K562 (cell line): ENCODE measurements at regions not wholly inside any gene's neighbourhood (a gene's known extent, or its start where the extent isn't known, plus 50 kb on each side); places are given as distances from the start of the nearest gene placed in this dataset.

Source experiments
- ATAC-seq: fragments of 200-7000 bp; cut with Tn5 transposase; 3 replicates; pipeline ENCODE4 v1.9.1; 2020; ENCODE audit warnings: moderate library complexity
- BruUV-seq: library from RNA; stranded (reverse); fragments of 400-500 nt; replicated peaks from 2 replicates; lab custom pipeline; 2021; lab: Mats Ljungman, UMichigan
- CTCF ChIA-PET: fragments of 300-600 bp; formaldehyde crosslinking; extraction: SDS; loops from one replicate; lab custom pipeline; 2021; ENCODE audit warnings: low intra/inter-chr PET ratio; lab: Yijun Ruan, JAX
- POLR2A ChIA-PET: fragments of 300-600, 350-650 bp; sonication (Branson Sonifier 250); formaldehyde crosslinking; extraction: SDS; loops from one replicate; lab custom pipeline; 2021; ENCODE audit warnings: antibody characterized with exemption, inconsistent platforms; lab: Yijun Ruan, JAX
- DNase-seq, 4 experiments: peaks; one replicate each; pipeline versions ENCODE4 v3.0.0 to v3.0.0-alpha.2; 2011 to 2018; ENCODE audit warnings: low spot score in 3 of 4, mixed read lengths in 3 of 4; ENCODE audit errors: extremely low read depth in 1 of 4
- FAIRE-seq: peaks from 2 replicates; lab custom pipeline; 2011; peaks lifted over from hg19 to GRCh38; lab: Jason Lieb, UNC
- H2AFZ ChIP-seq: 2 replicates; pipeline ENCODE4 v1.6.0; 2011; ENCODE audit warnings: low read depth, low read length, control low read depth, inconsistent platforms
- H3K27ac ChIP-seq: fragments of 200-600 bp; 3 replicates; pipeline ENCODE4 v1.8.0; 2011; ENCODE audit warnings: low read depth, mild to moderate bottlenecking, control low read depth, inconsistent platforms, low read length, moderate library complexity, mixed read lengths; ENCODE audit errors: extremely low read depth
- H3K27me3 ChIP-seq, 2 experiments: fragments of 300-600 bp in 1 of 2; 2 replicates in 1 of 2; 3 replicates in 1 of 2; pipeline versions ENCODE4 v1.6.0 to v1.8.0; 2011; ENCODE audit warnings: inconsistent platforms in 2 of 2, low read length in 2 of 2, mild to moderate bottlenecking in 1 of 2, mixed read lengths in 1 of 2, moderate library complexity in 1 of 2; ENCODE audit not compliant: control insufficient read depth in 2 of 2, insufficient read depth in 2 of 2
- H3K36me3 ChIP-seq: fragments of 300-600 bp; 3 replicates; pipeline ENCODE4 v1.8.0; 2011; ENCODE audit warnings: mild to moderate bottlenecking, low read length, inconsistent platforms; ENCODE audit not compliant: control insufficient read depth, insufficient read depth
- H3K4me1 ChIP-seq, 2 experiments: fragments of 200-600 bp in 1 of 2; replicated peaks in 1 of 2; 2 replicates in 1 of 2; 3 replicates in 1 of 2; pipeline versions ENCODE4 v1.5.1 to v1.8.0; 2011; ENCODE audit warnings: inconsistent platforms in 2 of 2, low read length in 2 of 2, mild to moderate bottlenecking in 1 of 2, mixed read lengths in 1 of 2, moderate library complexity in 1 of 2; ENCODE audit not compliant: control insufficient read depth in 2 of 2, insufficient read depth in 2 of 2
- H3K4me2 ChIP-seq: 2 replicates; pipeline ENCODE4 v1.6.1; 2011; ENCODE audit warnings: low read length, control low read depth, inconsistent platforms, mixed read lengths; ENCODE audit not compliant: insufficient read depth
- H3K4me3 ChIP-seq: fragments of 200-600 bp; sonication (generic), shearing (Covaris generic); 2 replicates; pipeline ENCODE4 v1.5.1; 2016; ENCODE audit warnings: control low read depth, inconsistent platforms
- H3K79me2 ChIP-seq: fragments of 200-600 bp; 3 replicates; pipeline ENCODE4 v1.8.0; 2011; ENCODE audit warnings: low read length, inconsistent platforms; ENCODE audit not compliant: control insufficient read depth, insufficient read depth
- H3K9ac ChIP-seq, 2 experiments: 2 replicates each; pipeline versions ENCODE4 v1.6.0 to v1.6.1; 2011; ENCODE audit warnings: low read depth in 2 of 2, low read length in 2 of 2, control low read depth in 1 of 2, inconsistent platforms in 1 of 2, mild to moderate bottlenecking in 1 of 2, mixed read lengths in 1 of 2; ENCODE audit not compliant: insufficient read depth in 1 of 2
- H3K9me1 ChIP-seq: one replicate; pipeline ENCODE4 v1.6.0; 2011; ENCODE audit warnings: inconsistent platforms, mild to moderate bottlenecking, low read length, moderate library complexity; ENCODE audit not compliant: control insufficient read depth, insufficient read depth
- H3K9me3 ChIP-seq: replicated peaks from 2 replicates; pipeline ENCODE4 v1.5.1; 2011; ENCODE audit warnings: low read depth, low read length, inconsistent platforms; ENCODE audit not compliant: control insufficient read depth, insufficient read depth
- H4K20me1 ChIP-seq: replicated peaks from 2 replicates; pipeline ENCODE4 v1.6.1; 2011; ENCODE audit warnings: low read length, inconsistent platforms, mixed read lengths; ENCODE audit not compliant: control insufficient read depth, insufficient read depth
- AFF1 ChIP-seq, 2 experiments: fragments of 450-650 bp; IDR thresholded peaks; 2 replicates each; pipeline ENCODE4 v1.6.1; 2018; ENCODE audit warnings: mild to moderate bottlenecking in 2 of 2, low read depth in 1 of 2; ENCODE audit not compliant: partially characterized antibody in 2 of 2
- CREB5 ChIP-seq: fragments of 250-450 bp; sonication (Bioruptor Pico); IDR thresholded peaks from 2 replicates; pipeline ENCODE4 v1.5.0; 2020; ENCODE audit warnings: mild to moderate bottlenecking
- FOSL1 ChIP-seq: fragments of 200-800 bp; sonication (Bioruptor generic); conservative IDR thresholded peaks from 2 replicates; pipeline ENCODE4 v1.6.1; 2016; ENCODE audit warnings: missing genetic modification characterization, missing compliant biosample characterization
- GTF2E2 ChIP-seq: fragments of 200-800 bp; sonication (Bioruptor generic); IDR thresholded peaks from 2 replicates; pipeline ENCODE4 v1.6.1; 2016; ENCODE audit warnings: missing genetic modification characterization, missing compliant biosample characterization
- KDM2B ChIP-seq: fragments of 250-450 bp; sonication (Bioruptor Pico); IDR thresholded peaks from 2 replicates; pipeline ENCODE4 v1.8.0; 2021; ENCODE audit warnings: mild to moderate bottlenecking, moderate library complexity
- KLF13 ChIP-seq: fragments of 450-650 bp; IDR thresholded peaks from 2 replicates; pipeline ENCODE4 v1.6.1; 2016; ENCODE audit warnings: missing genetic modification characterization, low read depth, mild to moderate bottlenecking, missing compliant biosample characterization, moderate library complexity, borderline replicate concordance
- MBD2 ChIP-seq: sonication (generic); IDR thresholded peaks from 2 replicates; pipeline ENCODE4 v1.6.1; 2016; ENCODE audit warnings: low read depth, borderline replicate concordance
- MCM2 ChIP-seq: fragments of 450-650 bp; IDR thresholded peaks from 2 replicates; pipeline ENCODE4 v1.6.1; 2017; ENCODE audit warnings: low read depth, mild to moderate bottlenecking
- NFE2L1 ChIP-seq: fragments of 450-650 bp; IDR thresholded peaks from 2 replicates; pipeline ENCODE4 v1.6.1; 2016; ENCODE audit warnings: missing genetic modification characterization, low read depth, mild to moderate bottlenecking, missing compliant biosample characterization, moderate library complexity, borderline replicate concordance
- POLR2A ChIP-seq: fragments of 450-650 bp; conservative IDR thresholded peaks from 2 replicates; pipeline ENCODE4 v1.6.1; 2016
- ZBTB34 ChIP-seq: fragments of 250-450 bp; sonication (Bioruptor Pico); IDR thresholded peaks from 2 replicates; pipeline ENCODE4 v1.8.0; 2021; ENCODE audit warnings: mild to moderate bottlenecking, moderate library complexity
- ZNF217 ChIP-seq: sonication (generic); formaldehyde crosslinking; IDR thresholded peaks from 2 replicates; pipeline ENCODE4 v1.8.0; 2022; ENCODE audit warnings: mild to moderate bottlenecking, missing genetic modification reagents
- in situ Hi-C: fragments of 300-500 bp; cut with MboI; formaldehyde crosslinking; loops from 4 replicates; pipeline ENCODE4 v1.15.0; 2018; ENCODE audit warnings: inconsistent platforms, mixed read lengths
- intact Hi-C: fragments of 100-400 bp; cut with micrococcal nuclease; formaldehyde crosslinking; loops from 2 replicates; pipeline ENCODE4 v1.14.2; 2022
- TF ChIP-seq, protein P1 (sequence below): fragments of 250-450 bp; sonication (Bioruptor Pico); IDR thresholded peaks from 2 replicates; pipeline ENCODE4 v1.8.0; 2022; ENCODE audit warnings: moderate library complexity, mild to moderate bottlenecking, inconsistent platforms

- TF ChIP-seq POLR2A (no peak), KDM2B (no peak), MBD2 (no peak), KLF13 (tag) (no peak)
- TF ChIP-seq, protein P1, sequence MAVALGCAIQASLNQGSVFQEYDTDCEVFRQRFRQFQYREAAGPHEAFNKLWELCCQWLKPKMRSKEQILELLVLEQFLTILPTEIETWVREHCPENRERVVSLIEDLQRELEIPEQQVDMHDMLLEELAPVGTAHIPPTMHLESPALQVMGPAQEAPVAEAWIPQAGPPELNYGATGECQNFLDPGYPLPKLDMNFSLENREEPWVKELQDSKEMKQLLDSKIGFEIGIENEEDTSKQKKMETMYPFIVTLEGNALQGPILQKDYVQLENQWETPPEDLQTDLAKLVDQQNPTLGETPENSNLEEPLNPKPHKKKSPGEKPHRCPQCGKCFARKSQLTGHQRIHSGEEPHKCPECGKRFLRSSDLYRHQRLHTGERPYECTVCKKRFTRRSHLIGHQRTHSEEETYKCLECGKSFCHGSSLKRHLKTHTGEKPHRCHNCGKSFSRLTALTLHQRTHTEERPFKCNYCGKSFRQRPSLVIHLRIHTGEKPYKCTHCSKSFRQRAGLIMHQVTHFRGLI (CRISPR knock-in tag), result no peak
Measured at GRCh38 chr4:114271031-114271430, 291.6 kb upstream of the ARSJ start (continued).

DNA sequence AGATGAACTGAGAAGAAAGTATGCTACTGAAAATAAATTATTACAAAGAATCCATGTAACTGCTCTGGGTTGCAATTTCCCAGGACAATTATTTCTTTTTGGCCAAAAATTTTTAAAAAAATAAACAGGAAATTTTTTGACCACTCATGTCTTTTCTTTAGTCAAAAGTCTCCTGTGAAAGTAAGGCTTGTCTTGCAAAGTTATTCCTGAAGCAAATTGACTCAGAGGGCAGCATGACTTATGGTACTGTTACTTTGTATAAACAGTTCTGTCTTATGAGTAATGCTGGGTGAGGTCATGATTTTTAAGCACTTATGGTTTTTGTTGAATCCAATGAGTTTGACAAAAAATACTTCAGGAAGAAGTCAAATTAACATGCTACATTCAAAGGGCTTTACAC, 292.8 kb upstream of the ARSJ start:
- ATAC-seq, result no peak
- Histone ChIP-seq H3K9me3 (peaks cover 1% of the 10 kb centered on the region; the same call in 1 of the 2 replicates), H2AFZ (no peak overlapping the region), H3K9ac (no peak overlapping the region), H3K4me3 (no peak overlapping the region), H3K27me3 (no peaks in the 10 kb centered on the region), H3K36me3 (no peaks in the 10 kb centered on the region), H3K27ac (no peak overlapping the region), H3K4me2 (no peak overlapping the region), H3K79me2 (no peaks in the 10 kb centered on the region), H4K20me1 (no peaks in the 10 kb centered on the region), H3K9me1 (no peaks in the 10 kb centered on the region), H3K4me1 (no peaks in the 10 kb centered on the region)
- POLR2A ChIA-PET, result no interaction called here
- CTCF ChIA-PET, result no interaction called here
- no peak for FAIRE-seq
- in situ Hi-C loops (no loop called here), intact Hi-C loops (no loop called here)
- BruUV-seq, result no TSS peak
- peak in 1 of 4 experiments; percentile 1 for DNase-seq
- TF ChIP-seq GTF2E2 (tag), result no peak
- TF ChIP-seq FOSL1 (tag), result no peak
- TF ChIP-seq AFF1 (IDR thresholded peaks at IDR 0.05; ENCODE audit: low read depth in 1 of 2, partially characterized antibody in 2 of 2), result no peak
- TF ChIP-seq NFE2L1 (tag), result no peak
- no peak for TF ChIP-seq ZNF217 (CRISPR knock-in tag)
- no peak for TF ChIP-seq MCM2
- no peak for TF ChIP-seq CREB5
- TF ChIP-seq ZBTB34, result no peak
